ENCODE measurements at regions not wholly inside any gene's neighbourhood (a gene's known extent, or its start where the extent isn't known, plus 50 kb on each side); places are given as distances from the start of the nearest gene placed in this dataset.

DNA sequence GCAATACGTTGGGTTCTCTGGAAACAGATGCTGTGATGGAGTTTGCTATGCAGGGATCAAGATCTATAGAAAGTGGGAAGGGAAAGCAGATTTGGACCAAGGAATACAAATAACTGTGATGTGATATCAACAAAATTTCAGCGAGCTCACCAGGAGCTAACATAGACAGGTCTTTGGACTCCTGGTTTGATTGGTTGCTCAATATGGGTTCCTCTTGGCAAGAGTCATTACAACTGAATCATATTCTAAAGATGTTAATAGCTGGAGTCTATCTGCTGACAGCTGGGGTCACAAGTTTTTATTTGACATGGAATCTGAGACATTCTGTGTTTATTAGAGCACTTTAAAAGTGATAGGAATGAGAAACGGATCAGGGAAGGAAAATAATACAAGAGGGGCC, 637.6 kb upstream of the GNPDA2 start:
- Mint-ChIP-seq H3K36me3 (ENCODE audit: insufficient read depth) (no peaks in the 10 kb centered on the region), H3K4me1 (no peaks in the 10 kb centered on the region), H3K9me3 (peaks cover 31% of the 10 kb centered on the region), H3K27me3 (no peaks in the 10 kb centered on the region), H3K27ac (ENCODE audit: low read depth) (no peak overlapping the region), H3K4me3 (no peak overlapping the region)
- DNase-seq (ENCODE audit: low spot score in 2 of 2), result no peak
- ATAC-seq (replicated peaks; ENCODE audit: extremely low read depth, poor library complexity, severe bottlenecking), result no peak

DNA sequence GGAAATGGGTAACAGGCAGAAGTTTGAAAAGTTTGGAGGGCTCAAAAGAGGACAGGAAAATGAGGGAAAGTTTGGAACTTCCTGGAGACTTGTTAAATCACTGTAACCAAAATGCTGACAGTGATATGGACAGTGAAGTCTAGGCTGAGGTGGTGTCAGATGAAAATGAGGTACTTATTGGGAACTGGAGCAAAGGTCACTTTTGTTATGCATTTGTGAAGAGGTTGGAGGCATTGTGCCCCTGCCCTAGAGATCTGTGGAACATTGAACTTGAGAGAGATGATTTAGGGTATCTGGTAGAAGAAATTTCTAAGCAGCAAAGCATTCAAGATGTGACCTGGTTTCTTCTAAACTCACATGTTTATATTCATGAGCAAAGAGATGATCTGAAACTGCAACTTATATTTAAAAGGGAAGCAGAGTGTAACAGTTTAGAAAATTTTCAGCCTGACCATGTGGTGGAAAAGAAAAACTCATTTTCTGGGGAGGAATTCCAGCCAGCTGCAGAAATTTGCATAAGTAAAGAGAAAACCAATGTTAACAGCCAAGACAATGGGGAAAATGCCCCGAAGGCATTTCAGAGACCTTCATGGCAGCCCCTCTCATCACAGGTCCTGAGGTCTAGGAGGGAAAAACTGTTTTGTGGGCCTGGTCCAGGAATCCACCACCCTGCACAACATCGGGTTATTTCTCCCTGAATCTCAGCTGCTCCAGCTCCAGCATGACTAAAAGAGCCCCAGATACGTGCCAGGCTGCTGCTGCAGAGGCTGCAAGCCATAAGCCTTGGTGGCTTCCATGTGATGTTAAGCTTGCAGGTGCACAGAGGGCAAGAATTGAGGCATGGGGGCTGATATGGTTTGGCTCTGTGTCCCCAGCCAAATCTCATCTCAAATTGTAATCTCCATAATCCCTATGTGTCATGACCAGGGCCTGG, 632.5 kb upstream of the GNPDA2 start:
- Mint-ChIP-seq H3K36me3 (ENCODE audit: insufficient read depth) (no peaks in the 10 kb centered on the region), H3K9me3 (peaks cover 25% of the 10 kb centered on the region), H3K27ac (ENCODE audit: low read depth) (no peak overlapping the region), H3K4me3 (no peak overlapping the region), H3K27me3 (no peaks in the 10 kb centered on the region), H3K4me1 (no peaks in the 10 kb centered on the region)
- no peak for DNase-seq (ENCODE audit: low spot score in 2 of 2)
- ATAC-seq (replicated peaks; ENCODE audit: extremely low read depth, poor library complexity, severe bottlenecking), result no peak

DNA sequence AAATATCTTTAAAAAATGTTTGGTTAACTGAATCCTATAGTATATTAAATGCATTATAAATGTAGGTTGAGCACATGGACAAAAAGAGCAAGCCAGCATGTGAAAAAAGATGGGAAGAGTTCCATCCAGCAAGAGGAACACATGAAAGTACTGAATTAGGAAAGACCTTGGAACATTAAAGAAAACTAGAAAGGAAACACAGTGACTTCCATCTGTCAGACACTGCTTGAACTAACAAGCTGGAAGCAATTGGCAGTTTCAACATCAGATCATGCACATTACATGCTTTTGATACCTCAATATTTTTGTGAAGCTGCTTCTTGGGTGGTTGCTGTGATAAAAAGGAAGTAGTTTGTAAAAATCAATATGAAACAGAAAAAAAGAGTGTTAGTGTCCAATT, 626.8 kb upstream of the GNPDA2 start:
- no peak for DNase-seq (ENCODE audit: low spot score in 2 of 2)
- Mint-ChIP-seq H3K9me3 (peaks cover 10% of the 10 kb centered on the region), H3K27ac (ENCODE audit: low read depth) (no peak overlapping the region), H3K4me1 (no peaks in the 10 kb centered on the region), H3K27me3 (no peaks in the 10 kb centered on the region), H3K4me3 (no peak overlapping the region), H3K36me3 (ENCODE audit: insufficient read depth) (no peaks in the 10 kb centered on the region)
- ATAC-seq (replicated peaks; ENCODE audit: extremely low read depth, poor library complexity, severe bottlenecking), result no peak

DNA sequence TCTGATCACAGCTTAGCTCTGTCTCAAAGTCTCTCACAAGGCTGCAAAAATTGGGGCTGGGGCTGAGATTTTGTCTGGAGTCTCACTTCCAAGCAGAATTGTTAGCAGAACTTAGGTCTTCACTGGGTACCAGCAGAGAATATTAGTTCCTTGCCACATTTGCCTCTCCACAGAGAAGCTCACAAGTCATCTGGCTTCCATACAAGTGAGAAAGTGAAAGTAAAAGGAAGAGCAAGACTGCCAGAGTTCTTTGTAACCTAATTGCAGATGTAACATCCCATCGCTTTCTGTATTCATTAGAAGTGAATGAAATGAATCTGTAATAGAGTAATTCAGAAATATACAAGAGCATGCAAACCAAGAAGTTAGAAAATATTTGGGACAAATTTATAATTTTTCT, 624.1 kb upstream of the GNPDA2 start:
- Mint-ChIP-seq H3K9me3 (peaks cover 20% of the 10 kb centered on the region), H3K36me3 (ENCODE audit: insufficient read depth) (no peaks in the 10 kb centered on the region), H3K27ac (ENCODE audit: low read depth) (no peak overlapping the region), H3K4me1 (no peaks in the 10 kb centered on the region), H3K4me3 (no peak overlapping the region), H3K27me3 (no peaks in the 10 kb centered on the region)
- ATAC-seq (replicated peaks; ENCODE audit: extremely low read depth, poor library complexity, severe bottlenecking), result no peak
- no peak for DNase-seq (ENCODE audit: low spot score in 2 of 2)

DNA sequence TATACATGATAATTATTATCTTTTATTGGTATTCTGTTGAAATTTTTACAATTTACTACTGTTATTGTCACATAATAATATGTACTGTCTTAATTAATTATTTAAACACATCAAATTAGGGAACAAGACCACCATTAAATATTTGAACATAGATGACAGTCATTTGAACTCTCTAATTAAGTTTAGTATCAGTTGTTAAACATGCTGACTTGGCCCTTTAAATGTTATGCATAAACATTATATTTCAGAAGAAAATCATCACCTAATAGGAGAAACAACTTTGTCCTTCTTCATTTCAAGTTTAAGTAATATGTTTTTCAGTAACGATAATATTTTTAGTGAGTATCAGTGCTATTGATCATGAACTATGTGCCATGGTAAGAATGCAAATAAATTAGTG, 623.5 kb upstream of the GNPDA2 start:
- Mint-ChIP-seq H3K4me3 (no peak overlapping the region), H3K4me1 (no peaks in the 10 kb centered on the region), H3K9me3 (peaks cover 26% of the 10 kb centered on the region), H3K27ac (ENCODE audit: low read depth) (no peak overlapping the region), H3K36me3 (ENCODE audit: insufficient read depth) (no peaks in the 10 kb centered on the region), H3K27me3 (no peaks in the 10 kb centered on the region)
- DNase-seq (ENCODE audit: low spot score in 2 of 2) (no peak), ATAC-seq (replicated peaks; ENCODE audit: extremely low read depth, poor library complexity, severe bottlenecking) (no peak)

DNA sequence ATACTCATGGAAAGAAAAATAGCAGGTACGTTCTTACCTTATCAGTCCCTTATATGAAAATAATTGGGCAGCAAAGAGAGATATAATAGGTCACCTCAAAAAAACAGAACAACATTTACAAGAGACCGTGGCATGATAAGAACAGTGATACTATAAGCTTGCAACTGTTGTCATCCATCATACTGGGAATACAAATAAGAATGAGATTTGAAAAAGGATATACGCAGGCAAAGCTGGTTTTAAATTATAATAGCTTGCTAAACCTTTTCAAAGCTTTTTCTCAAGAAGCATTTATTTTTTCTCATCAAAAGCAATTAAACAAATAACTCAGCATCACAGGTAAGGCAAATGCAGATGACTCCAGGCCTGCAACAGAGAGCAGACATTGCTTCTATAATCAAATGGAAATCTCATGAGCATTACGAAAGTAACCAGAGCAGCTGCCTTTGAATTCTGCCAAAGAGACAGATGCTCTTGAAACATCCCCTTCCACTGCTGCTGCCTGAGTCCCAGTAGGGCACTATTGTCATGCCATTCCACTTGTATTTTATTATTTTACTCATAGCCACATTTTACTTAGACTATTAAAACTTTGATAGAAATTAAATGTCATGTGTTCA, 620.6 kb upstream of the GNPDA2 start:
- H3K36me3 Mint-ChIP-seq (ENCODE audit: insufficient read depth), result no peaks in the 10 kb centered on the region
- DNase-seq (ENCODE audit: low spot score in 2 of 2) (no peak), ATAC-seq (replicated peaks; ENCODE audit: extremely low read depth, poor library complexity, severe bottlenecking) (no peak)
- H3K4me1 Mint-ChIP-seq, result no peaks in the 10 kb centered on the region
- peaks cover 20% of the 10 kb centered on the region for H3K9me3 Mint-ChIP-seq
- no peak overlapping the region for H3K4me3 Mint-ChIP-seq
- no peak overlapping the region for H3K27ac Mint-ChIP-seq (ENCODE audit: low read depth)
- H3K27me3 Mint-ChIP-seq, result no peaks in the 10 kb centered on the region

DNA sequence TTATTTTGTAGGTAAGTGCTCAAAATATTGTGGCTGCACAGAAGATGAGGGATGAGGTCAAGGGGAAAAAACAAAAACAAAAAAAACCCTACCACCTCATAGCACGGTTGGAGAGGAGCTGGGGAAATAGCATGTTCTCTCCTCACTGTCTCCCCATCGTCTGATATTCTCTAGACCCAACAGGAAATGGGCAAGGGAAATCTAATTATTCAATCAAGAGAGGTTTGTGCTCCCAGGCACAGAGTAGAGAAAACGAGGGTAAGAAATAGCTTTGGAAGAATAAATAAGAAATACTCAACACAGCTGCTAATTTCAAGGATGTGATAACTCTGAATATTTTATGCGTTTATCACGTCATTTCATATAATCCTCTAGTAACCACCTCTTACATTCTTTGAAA, 619.2 kb upstream of the GNPDA2 start:
- peaks cover 20% of the 10 kb centered on the region for H3K9me3 Mint-ChIP-seq
- ATAC-seq (replicated peaks; ENCODE audit: extremely low read depth, poor library complexity, severe bottlenecking) (no peak), DNase-seq (ENCODE audit: low spot score in 2 of 2) (no peak)
- no peak overlapping the region for H3K27ac Mint-ChIP-seq (ENCODE audit: low read depth)
- no peak overlapping the region for H3K4me3 Mint-ChIP-seq
- H3K4me1 Mint-ChIP-seq, result no peaks in the 10 kb centered on the region
- H3K36me3 Mint-ChIP-seq (ENCODE audit: insufficient read depth), result no peaks in the 10 kb centered on the region
- no peaks in the 10 kb centered on the region for H3K27me3 Mint-ChIP-seq

DNA sequence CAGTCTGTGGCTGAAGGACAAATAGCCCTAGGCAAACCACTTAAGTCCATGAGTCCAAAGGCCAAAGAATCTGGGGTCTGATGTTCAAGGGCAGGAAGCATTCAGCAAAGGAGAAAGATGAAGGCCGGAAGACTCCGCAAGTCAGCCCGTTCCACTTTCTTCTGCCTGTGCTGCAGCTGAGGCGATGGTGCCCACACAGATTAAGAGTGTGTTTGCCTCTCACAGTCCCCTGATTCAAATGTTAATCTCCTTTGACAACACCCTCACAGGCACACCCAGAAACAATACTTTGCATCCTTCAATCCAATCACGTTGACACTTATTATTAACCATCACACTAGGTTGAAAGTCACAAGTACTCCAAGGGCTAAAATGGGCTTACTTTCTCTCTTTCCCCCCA, 605.4 kb upstream of the GNPDA2 start:
- Mint-ChIP-seq H3K4me3 (no peak overlapping the region), H3K9me3 (peaks cover 11% of the 10 kb centered on the region), H3K36me3 (ENCODE audit: insufficient read depth) (peaks cover 2% of the 10 kb centered on the region), H3K27me3 (no peaks in the 10 kb centered on the region), H3K27ac (ENCODE audit: low read depth) (no peak overlapping the region), H3K4me1 (no peaks in the 10 kb centered on the region)
- ATAC-seq (replicated peaks; ENCODE audit: extremely low read depth, poor library complexity, severe bottlenecking) (no peak), DNase-seq (ENCODE audit: low spot score in 2 of 2) (no peak)

DNA sequence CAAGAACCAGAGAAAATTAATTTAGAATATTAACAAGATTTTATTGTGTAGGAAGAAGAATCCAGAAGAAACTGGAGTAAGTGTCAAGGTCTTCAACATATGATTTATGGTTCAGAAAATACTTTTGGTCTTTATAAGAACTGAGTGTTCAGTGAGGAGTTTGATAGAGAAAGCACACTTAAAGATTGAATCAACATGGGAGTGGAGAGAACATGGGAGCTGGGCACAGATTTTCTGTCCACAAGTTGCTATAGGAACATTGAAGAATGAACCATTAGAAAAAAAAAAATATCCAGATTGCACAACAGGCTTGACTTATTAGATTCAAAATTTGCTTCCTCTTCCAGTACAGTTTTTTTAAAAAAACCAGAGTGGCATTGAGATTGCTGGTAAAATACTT, 601.2 kb upstream of the GNPDA2 start:
- H3K36me3 Mint-ChIP-seq (ENCODE audit: insufficient read depth), result peaks cover 2% of the 10 kb centered on the region
- peaks cover 24% of the 10 kb centered on the region for H3K9me3 Mint-ChIP-seq
- no peak for DNase-seq (ENCODE audit: low spot score in 2 of 2)
- H3K4me3 Mint-ChIP-seq, result no peak overlapping the region
- H3K27me3 Mint-ChIP-seq, result no peaks in the 10 kb centered on the region
- no peak for ATAC-seq (replicated peaks; ENCODE audit: extremely low read depth, poor library complexity, severe bottlenecking)
- H3K27ac Mint-ChIP-seq (ENCODE audit: low read depth), result no peak overlapping the region
- no peaks in the 10 kb centered on the region for H3K4me1 Mint-ChIP-seq

DNA sequence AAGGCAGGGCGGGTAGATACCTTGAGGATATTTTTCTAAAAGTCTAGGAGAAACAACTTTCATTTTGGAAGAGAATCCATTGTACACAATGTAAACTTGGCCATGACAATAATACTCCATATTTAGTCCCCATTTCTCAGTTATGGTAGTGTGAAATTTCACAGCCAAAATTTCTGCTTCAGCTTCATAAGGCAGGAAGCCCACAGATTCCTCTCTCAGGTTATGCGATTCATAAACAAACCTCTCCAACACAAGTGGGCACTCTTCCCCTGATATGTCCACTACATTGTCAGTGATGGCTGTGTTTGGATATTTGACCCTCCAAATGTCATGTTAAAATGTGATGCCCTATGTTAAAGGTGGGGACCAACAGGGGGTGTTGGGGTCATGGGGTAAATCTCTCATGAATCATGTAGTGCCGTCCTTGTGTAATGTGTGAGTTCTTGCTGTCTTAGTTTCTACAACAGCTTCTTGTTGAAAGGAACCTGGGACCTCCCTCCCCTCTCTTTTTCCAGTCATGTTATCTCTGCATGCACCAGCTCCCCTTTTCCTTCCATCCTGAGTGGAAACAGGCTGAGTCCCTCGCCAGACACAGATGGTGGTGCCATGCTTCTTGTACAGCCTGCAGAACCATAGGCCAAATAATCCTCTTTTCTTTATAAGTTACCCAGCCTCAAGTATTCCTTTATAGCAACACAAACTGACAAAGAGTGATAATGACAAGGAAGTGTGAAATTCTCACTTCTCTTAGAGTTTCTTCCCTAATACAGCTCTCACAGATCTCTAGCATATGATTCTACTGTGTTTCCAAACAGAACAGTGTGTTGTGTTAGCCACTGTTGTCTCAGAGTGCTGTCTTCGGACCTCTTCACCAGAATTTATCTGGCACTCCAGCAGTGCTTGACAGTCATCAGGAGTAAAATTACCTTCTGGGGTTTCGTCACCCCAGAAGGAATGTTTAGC, 598.4 kb upstream of the GNPDA2 start:
- peaks cover 13% of the 10 kb centered on the region for H3K9me3 Mint-ChIP-seq
- no peaks in the 10 kb centered on the region for H3K4me1 Mint-ChIP-seq
- no peak for ATAC-seq (replicated peaks; ENCODE audit: extremely low read depth, poor library complexity, severe bottlenecking)

DNA sequence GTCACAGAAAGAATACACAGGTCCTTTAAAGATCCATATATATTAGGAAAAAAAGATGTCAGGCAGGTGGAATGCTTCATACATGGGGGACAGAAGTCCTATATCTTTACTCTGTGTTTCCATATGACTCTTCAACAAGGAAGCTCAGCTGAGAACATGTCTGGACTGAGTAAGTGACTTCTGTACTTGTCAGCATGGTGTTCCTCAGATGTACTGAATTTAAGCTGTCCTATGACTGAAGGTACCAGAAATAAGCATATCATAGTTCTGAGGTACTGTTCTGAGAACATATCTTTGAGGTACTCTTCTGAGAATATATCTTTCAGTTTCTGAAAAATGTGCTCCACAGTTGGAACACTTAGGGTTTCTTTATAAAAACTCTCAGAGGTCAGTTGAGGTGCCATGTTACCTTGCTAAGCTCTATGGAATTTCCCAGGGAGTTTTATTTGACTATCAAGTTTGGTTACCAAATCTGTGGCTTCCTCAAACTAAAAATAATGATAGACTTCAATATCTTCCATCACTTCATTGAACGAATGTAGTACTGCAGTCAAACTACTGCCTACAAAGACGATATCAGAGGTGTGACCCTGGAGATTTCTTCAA, 597.2 kb upstream of the GNPDA2 start:
- Mint-ChIP-seq H3K4me1 (no peaks in the 10 kb centered on the region), H3K36me3 (ENCODE audit: insufficient read depth) (no peaks in the 10 kb centered on the region), H3K9me3 (peaks cover 13% of the 10 kb centered on the region), H3K4me3 (no peak overlapping the region), H3K27me3 (no peaks in the 10 kb centered on the region), H3K27ac (ENCODE audit: low read depth) (no peak overlapping the region)
- no peak for DNase-seq (ENCODE audit: low spot score in 2 of 2)
- no peak for ATAC-seq (replicated peaks; ENCODE audit: extremely low read depth, poor library complexity, severe bottlenecking)

More for the DNA sequence above, 598.4 kb upstream of the GNPDA2 start:
- H3K36me3 Mint-ChIP-seq (ENCODE audit: insufficient read depth), result no peaks in the 10 kb centered on the region
- H3K27me3 Mint-ChIP-seq, result no peaks in the 10 kb centered on the region
- H3K27ac Mint-ChIP-seq (ENCODE audit: low read depth), result no peak overlapping the region
- no peak overlapping the region for H3K4me3 Mint-ChIP-seq
- DNase-seq (ENCODE audit: low spot score in 2 of 2), result no peak

DNA sequence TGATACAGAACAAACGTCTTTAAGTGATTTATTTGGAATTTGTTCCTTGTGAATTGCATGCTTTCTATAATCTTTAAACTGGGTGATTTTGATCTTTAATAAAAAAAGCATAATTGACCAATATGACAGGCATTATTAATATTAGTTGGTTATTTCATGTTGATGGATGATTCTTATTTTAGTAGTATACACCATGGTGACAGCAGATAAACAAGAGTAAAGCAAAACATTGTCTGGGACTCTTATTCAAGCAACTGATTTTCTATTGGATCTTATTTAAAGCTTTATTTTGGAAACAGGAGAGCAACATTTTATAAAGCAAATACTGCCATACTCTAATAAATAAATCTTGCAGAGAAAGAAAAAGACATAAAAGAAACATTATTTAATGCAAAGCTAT, 591.4 kb upstream of the GNPDA2 start:
- no peaks in the 10 kb centered on the region for H3K4me1 Mint-ChIP-seq
- peaks cover 12% of the 10 kb centered on the region for H3K9me3 Mint-ChIP-seq
- H3K36me3 Mint-ChIP-seq (ENCODE audit: insufficient read depth), result peaks cover 2% of the 10 kb centered on the region
- DNase-seq (ENCODE audit: low spot score in 2 of 2), result no peak
- H3K27ac Mint-ChIP-seq (ENCODE audit: low read depth), result no peak overlapping the region
- no peak overlapping the region for H3K4me3 Mint-ChIP-seq
- ATAC-seq (replicated peaks; ENCODE audit: extremely low read depth, poor library complexity, severe bottlenecking), result no peak
- H3K27me3 Mint-ChIP-seq, result no peaks in the 10 kb centered on the region

Measured in central memory CD8-positive, alpha-beta T cell (primary cell).